ENCODE measurements at regions not wholly inside any gene's neighbourhood (a gene's known extent, or its start where the extent isn't known, plus 50 kb on each side); places are given as distances from the start of the nearest gene placed in this dataset.

DNA sequence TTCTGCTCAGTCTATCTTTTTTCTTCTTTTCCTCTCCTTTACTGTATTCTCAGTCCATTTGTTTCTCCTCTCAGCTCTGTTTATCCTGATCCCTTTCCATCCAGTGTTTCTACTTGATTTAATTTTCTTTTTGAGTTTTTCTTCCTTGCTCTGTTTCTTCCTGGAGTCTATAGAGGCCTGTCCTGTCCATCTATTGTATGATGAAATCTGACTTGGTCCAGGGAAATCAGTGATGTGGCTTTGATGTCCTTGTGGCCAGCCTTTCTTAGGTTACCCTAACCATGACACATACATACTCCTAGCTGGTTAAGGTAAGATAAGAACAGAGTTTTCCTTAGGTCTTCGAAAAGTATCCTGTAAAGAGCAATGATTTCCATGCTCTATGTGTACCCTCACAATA, 89.3 kb upstream of the LNX1 start:
- TF ChIP-seq GATA3 (IDR thresholded peaks at IDR 0.05; ENCODE audit: low read depth, low read length) (no peak), GATA2 (IDR thresholded peaks at IDR 0.05; ENCODE audit: low read depth, low read length) (no peak)
